Esophagus squamous epithelium (tissue), 4 donors: ENCODE measurements at regions not wholly inside any gene's neighbourhood (a gene's known extent, or its start where the extent isn't known, plus 50 kb on each side); places are given as distances from the start of the nearest gene placed in this dataset.

Experiments
- POLR2A ChIP-seq, 4 donors: fragments of 450-650 bp; IDR thresholded peaks; one replicate each; pipeline ENCODE4 v1.6.1; 2017; ENCODE audit warnings: antibody characterized with exemption in 4 of 4, mild to moderate bottlenecking in 4 of 4, moderate library complexity in 3 of 4
- TF ChIP-seq, protein P1 (sequence below), 6 experiments: fragments of 450-650 bp in 4 of 6; fragments of 200-600 bp in 2 of 6; sonication (generic) in 2 of 6; IDR thresholded peaks; one replicate each; pipeline ENCODE4 v1.5.1; 2016 to 2019; ENCODE audit warnings: antibody characterized with exemption in 6 of 6, mild to moderate bottlenecking in 4 of 6, moderate library complexity in 4 of 6

- TF ChIP-seq POLR2A (IDR thresholded peaks at IDR 0.05), result no peak
- TF ChIP-seq, protein P1, sequence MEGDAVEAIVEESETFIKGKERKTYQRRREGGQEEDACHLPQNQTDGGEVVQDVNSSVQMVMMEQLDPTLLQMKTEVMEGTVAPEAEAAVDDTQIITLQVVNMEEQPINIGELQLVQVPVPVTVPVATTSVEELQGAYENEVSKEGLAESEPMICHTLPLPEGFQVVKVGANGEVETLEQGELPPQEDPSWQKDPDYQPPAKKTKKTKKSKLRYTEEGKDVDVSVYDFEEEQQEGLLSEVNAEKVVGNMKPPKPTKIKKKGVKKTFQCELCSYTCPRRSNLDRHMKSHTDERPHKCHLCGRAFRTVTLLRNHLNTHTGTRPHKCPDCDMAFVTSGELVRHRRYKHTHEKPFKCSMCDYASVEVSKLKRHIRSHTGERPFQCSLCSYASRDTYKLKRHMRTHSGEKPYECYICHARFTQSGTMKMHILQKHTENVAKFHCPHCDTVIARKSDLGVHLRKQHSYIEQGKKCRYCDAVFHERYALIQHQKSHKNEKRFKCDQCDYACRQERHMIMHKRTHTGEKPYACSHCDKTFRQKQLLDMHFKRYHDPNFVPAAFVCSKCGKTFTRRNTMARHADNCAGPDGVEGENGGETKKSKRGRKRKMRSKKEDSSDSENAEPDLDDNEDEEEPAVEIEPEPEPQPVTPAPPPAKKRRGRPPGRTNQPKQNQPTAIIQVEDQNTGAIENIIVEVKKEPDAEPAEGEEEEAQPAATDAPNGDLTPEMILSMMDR (IDR thresholded peaks at IDR 0.05), result no peak
Observed at GRCh38 chr20:51893723-51894122, 91.4 kb upstream of the SALL4 start.
